Upper lobe of left lung (tissue), 6 donors: ENCODE measurements at regions not wholly inside any gene's neighbourhood (a gene's known extent, or its start where the extent isn't known, plus 50 kb on each side); places are given as distances from the start of the nearest gene placed in this dataset.
A peak's percentile ranks its signal among the peaks of the same experiment; 100 is the strongest.

Experiments
- ATAC-seq, 2 donors: fragments of 200-7000 bp; cut with Tn5 transposase; one replicate each; pipeline ENCODE4 v1.9.1; 2022; ENCODE audit warnings: mild to moderate bottlenecking in 2 of 2, moderate library complexity in 2 of 2; ENCODE audit not compliant: low FRiP score in 2 of 2
- DNase-seq, 2 donors: peaks; one replicate each; pipeline ENCODE4 v3.0.0-alpha.2; 2019 to 2020
- H3K27ac ChIP-seq, 4 donors: fragments of 200-600 bp; sonication (generic); one replicate each; pipeline ENCODE4 v1.5.1; 2016 to 2019
- H3K27me3 ChIP-seq, 4 donors: fragments of 200-600 bp; sonication (generic); one replicate each; pipeline ENCODE4 v1.5.1; 2017 to 2019
- H3K36me3 ChIP-seq, 4 donors: fragments of 200-600 bp; sonication (generic); one replicate each; pipeline ENCODE4 v1.5.1; 2016 to 2019
- H3K4me1 ChIP-seq, 4 donors: fragments of 200-600 bp; sonication (generic); one replicate each; pipeline ENCODE4 v1.5.1; 2018 to 2019
- H3K4me3 ChIP-seq, 4 donors: fragments of 200-600 bp; sonication (generic); one replicate each; pipeline ENCODE4 v1.5.1; 2017 to 2019; ENCODE audit warnings: mild to moderate bottlenecking in 2 of 4, moderate library complexity in 1 of 4
- H3K9me3 ChIP-seq, 4 donors: fragments of 200-600 bp; sonication (generic); one replicate each; pipeline ENCODE4 v1.5.1; 2018 to 2019
- CTCF ChIP-seq, 6 experiments: fragments of 450-650 bp in 4 of 6; fragments of 200-600 bp in 2 of 6; sonication (generic) in 2 of 6; IDR thresholded peaks; one replicate each; pipeline ENCODE4 v1.5.1; 2016 to 2019; ENCODE audit warnings: antibody characterized with exemption in 6 of 6
- EP300 ChIP-seq, 4 donors: sonication (generic); formaldehyde crosslinking; IDR thresholded peaks; one replicate each; pipeline ENCODE4 v1.5.1; 2017; ENCODE audit warnings: antibody characterized with exemption in 4 of 4, control low read depth in 2 of 4
- POLR2A ChIP-seq, 4 donors: fragments of 450-650 bp; IDR thresholded peaks; one replicate each; pipeline ENCODE4 v1.5.1; 2016 to 2017; ENCODE audit warnings: antibody characterized with exemption in 4 of 4, mild to moderate bottlenecking in 2 of 4
- POLR2AphosphoS5 ChIP-seq, 2 donors: sonication (generic); formaldehyde crosslinking; IDR thresholded peaks; one replicate each; pipeline ENCODE4 v1.5.1; 2017; ENCODE audit warnings: antibody characterized with exemption in 2 of 2
- WGBS, 2 donors: methylation state at CpG; one replicate each; pipeline ENCODE4 v1.1.5; 2017 to 2018; 5-methylcytosine and 5-hydroxymethylcytosine counted together
- donor health status: DM: no; HTN: no; CAD: no; lungs with moderate emphysema.
- donor health status: DM: no; HTN: yes; CAD: no; lungs with severe emphysema.

- Histone ChIP-seq H3K27me3 (no peaks in the 10 kb centered on the region), H3K4me1 (no peaks in the 10 kb centered on the region), H3K4me3 (no peak overlapping the region), H3K9me3 (no peaks in the 10 kb centered on the region), H3K27ac (no peak overlapping the region), H3K36me3 (no peaks in the 10 kb centered on the region)
- DNase-seq (no peak), ATAC-seq (no peak)
- WGBS, 2 donors = 95 to 97% methylated on average over 22 of the region's 22 CpGs
- no peak for TF ChIP-seq EP300 (IDR thresholded peaks at IDR 0.05)
- TF ChIP-seq CTCF (IDR thresholded peaks at IDR 0.05) = no peak
- TF ChIP-seq POLR2AphosphoS5 (IDR thresholded peaks at IDR 0.05) = no peak
- no peak for TF ChIP-seq POLR2A (IDR thresholded peaks at IDR 0.05)
These were observed 83.9 kb upstream of the HDAC4 start for GRCh38 chr2:239484571-239485355.

- H3K36me3 ChIP-seq = no peaks in the 10 kb centered on the region
- WGBS, 2 donors = 59 to 75% methylated on average over 11 to 37 of the region's 38 CpGs
- H3K27ac ChIP-seq = no peak overlapping the region
- H3K9me3 ChIP-seq = no peaks in the 10 kb centered on the region
- DNase-seq (peak in 1 of 2 donors; percentile 64), ATAC-seq (no peak)
- H3K4me3 ChIP-seq = no peak overlapping the region
- H3K27me3 ChIP-seq = no peaks in the 10 kb centered on the region
- no peak for TF ChIP-seq CTCF (IDR thresholded peaks at IDR 0.05)
- TF ChIP-seq POLR2AphosphoS5 (IDR thresholded peaks at IDR 0.05) = no peak
- no peak for TF ChIP-seq POLR2A (IDR thresholded peaks at IDR 0.05)
- TF ChIP-seq EP300 (IDR thresholded peaks at IDR 0.05) = no peak
- H3K4me1 ChIP-seq = no peaks in the 10 kb centered on the region
These were observed 82.2 kb upstream of the HDAC4 start for GRCh38 chr2:239482778-239483712.

GRCh38 chr2:239479471-239479870 is 78.7 kb upstream of the HDAC4 start:
- Histone ChIP-seq H3K9me3 (no peaks in the 10 kb centered on the region), H3K27me3 (no peaks in the 10 kb centered on the region), H3K27ac (no peak overlapping the region), H3K36me3 (no peaks in the 10 kb centered on the region), H3K4me1 (no peaks in the 10 kb centered on the region), H3K4me3 (no peak overlapping the region)
- peak in 1 of 2 donors; percentile 12 for ATAC-seq
- no peak for TF ChIP-seq POLR2AphosphoS5 (IDR thresholded peaks at IDR 0.05)
- TF ChIP-seq CTCF (IDR thresholded peaks at IDR 0.05) = no peak
- TF ChIP-seq EP300 (IDR thresholded peaks at IDR 0.05) = no peak
- no peak for TF ChIP-seq POLR2A (IDR thresholded peaks at IDR 0.05)
- WGBS, 2 donors = 92% methylated on average over 5 of the region's 5 CpGs; no CpG with 5 or more reads in 1 of the 2 donors
- DNase-seq = no peak

- DNase-seq (no peak), ATAC-seq (no peak)
- no peak overlapping the region for H3K4me3 ChIP-seq
- H3K36me3 ChIP-seq = no peaks in the 10 kb centered on the region
- H3K9me3 ChIP-seq = no peaks in the 10 kb centered on the region
- no peaks in the 10 kb centered on the region for H3K27me3 ChIP-seq
- no peaks in the 10 kb centered on the region for H3K4me1 ChIP-seq
- WGBS, 2 donors = 86 to 89% methylated on average over 17 to 19 of the region's 19 CpGs
- H3K27ac ChIP-seq = no peak overlapping the region
- TF ChIP-seq CTCF (IDR thresholded peaks at IDR 0.05) (no peak), EP300 (IDR thresholded peaks at IDR 0.05) (no peak), POLR2AphosphoS5 (IDR thresholded peaks at IDR 0.05) (no peak), POLR2A (IDR thresholded peaks at IDR 0.05) (no peak)
These were observed 76.8 kb upstream of the HDAC4 start for GRCh38 chr2:239477591-239477990.
